ENCODE measurements at regions not wholly inside any gene's neighbourhood (a gene's known extent, or its start where the extent isn't known, plus 50 kb on each side); places are given as distances from the start of the nearest gene placed in this dataset.

DNA sequence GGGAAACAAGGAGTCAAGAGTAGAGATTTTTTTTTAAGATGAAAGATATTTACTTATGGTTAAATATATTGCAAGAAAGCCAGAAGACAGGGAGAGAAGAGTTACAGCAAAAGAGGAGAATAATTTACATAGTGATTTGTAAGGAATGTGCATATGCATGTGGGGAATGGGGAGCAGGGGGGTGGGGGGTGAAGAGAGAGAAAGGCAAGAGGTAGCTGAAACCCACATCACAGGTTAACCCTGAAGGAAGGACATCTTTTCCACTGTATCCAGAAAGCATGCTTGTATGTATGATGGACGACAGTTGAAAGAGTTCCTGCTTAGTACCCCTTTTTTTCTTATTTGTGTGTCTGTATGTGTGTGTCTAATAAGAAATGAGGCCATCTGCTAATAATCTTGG, 371.9 kb downstream of the RAD51AP2 start:
- TF ChIP-seq ZFX (IDR thresholded peaks at IDR 0.05) (no peak), EZH2 (IDR thresholded peaks at IDR 0.05) (no peak)

Data from HCT116 (cell line).